Fibroblast of villous mesenchyme (primary cell): ENCODE measurements at regions not wholly inside any gene's neighbourhood (a gene's known extent, or its start where the extent isn't known, plus 50 kb on each side); places are given as distances from the start of the nearest gene placed in this dataset.

Source experiments
- DNase-seq: peaks from one replicate; pipeline ENCODE4 v3.0.0-alpha.2; 2010; ENCODE audit warnings: low read depth
- H3K4me3 ChIP-seq: 2 replicates; pipeline ENCODE4 v1.5.1; 2011; ENCODE audit warnings: low read depth, mild to moderate bottlenecking, low read length
- TF ChIP-seq, protein P1 (sequence below): IDR thresholded peaks from 2 replicates; pipeline ENCODE4 v1.5.1; 2012; ENCODE audit warnings: low read depth, mild to moderate bottlenecking, low read length; ENCODE audit not compliant: insufficient read depth

DNA sequence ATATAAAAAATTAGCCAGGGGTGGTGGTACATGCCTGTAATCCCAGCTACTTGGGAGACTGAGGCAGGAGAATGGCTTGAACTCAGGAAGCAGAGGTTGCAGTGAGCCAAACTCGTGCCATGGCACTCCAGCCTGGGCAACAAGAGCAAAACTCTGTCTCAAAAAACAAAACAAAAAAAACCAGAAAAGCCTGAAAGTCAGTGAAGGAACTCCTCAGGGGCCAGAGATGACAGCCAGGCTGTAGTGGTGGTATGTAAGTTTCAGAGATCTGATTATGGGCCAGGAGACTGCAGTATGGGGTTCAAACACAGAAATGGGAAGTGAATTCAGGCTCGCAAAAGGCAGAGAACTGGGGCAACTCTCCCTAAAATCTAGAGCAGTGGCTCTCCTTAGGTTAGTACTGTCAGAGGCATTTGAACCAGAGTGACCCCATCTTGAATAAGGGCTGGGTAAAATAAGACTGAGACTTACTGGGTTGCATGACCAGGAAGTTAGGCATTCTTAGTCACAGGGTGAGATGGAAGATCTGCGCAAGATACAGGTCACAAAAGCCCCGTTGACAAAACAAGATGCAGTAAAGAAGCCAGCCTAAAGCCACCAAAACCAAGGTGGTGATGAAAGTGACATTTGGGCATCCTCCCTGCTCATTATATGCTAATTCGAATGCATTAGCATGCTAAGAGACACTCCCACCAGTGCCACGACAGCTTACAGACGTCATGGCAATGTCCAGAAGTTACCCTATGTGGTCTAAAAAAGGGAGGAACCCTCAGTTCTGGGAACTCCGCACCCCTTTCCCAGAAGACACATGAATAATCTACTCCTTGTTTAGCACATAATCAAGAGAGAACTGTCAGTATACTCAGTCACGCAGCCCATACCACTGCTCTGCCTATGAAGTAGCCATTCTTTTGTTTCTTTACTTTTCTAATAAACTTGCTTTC is 120.2 kb upstream of the XYLT1 start:
- no peak for DNase-seq
- H3K4me3 ChIP-seq: no peak overlapping the region
- TF ChIP-seq, protein P1, sequence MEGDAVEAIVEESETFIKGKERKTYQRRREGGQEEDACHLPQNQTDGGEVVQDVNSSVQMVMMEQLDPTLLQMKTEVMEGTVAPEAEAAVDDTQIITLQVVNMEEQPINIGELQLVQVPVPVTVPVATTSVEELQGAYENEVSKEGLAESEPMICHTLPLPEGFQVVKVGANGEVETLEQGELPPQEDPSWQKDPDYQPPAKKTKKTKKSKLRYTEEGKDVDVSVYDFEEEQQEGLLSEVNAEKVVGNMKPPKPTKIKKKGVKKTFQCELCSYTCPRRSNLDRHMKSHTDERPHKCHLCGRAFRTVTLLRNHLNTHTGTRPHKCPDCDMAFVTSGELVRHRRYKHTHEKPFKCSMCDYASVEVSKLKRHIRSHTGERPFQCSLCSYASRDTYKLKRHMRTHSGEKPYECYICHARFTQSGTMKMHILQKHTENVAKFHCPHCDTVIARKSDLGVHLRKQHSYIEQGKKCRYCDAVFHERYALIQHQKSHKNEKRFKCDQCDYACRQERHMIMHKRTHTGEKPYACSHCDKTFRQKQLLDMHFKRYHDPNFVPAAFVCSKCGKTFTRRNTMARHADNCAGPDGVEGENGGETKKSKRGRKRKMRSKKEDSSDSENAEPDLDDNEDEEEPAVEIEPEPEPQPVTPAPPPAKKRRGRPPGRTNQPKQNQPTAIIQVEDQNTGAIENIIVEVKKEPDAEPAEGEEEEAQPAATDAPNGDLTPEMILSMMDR: no peak

DNA sequence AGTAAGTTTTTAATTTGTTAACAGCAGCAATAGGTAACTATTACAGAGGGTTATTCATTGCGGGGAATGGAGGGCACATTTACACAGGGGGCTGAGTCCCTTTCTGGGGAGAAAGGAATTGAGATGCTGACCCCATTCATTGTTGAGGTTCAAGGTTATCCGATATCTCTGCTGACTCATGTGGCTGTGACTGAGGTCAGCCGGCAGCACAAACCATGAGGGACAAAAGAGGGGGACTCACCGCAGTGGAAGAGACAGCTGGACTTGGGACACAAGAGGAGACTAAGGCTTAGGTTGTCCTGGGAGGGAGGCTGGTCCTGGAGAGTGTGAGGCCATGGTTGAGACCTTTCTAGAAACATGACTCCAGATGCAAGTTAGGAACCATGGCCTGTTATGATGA is 119.1 kb upstream of the XYLT1 start:
- DNase-seq: no peak
- H3K4me3 ChIP-seq: no peak overlapping the region
- TF ChIP-seq, protein P1: no peak

- no peak for DNase-seq
- no peak overlapping the region for H3K4me3 ChIP-seq
- TF ChIP-seq, protein P1: no peak
These were observed 114.8 kb upstream of the XYLT1 start for GRCh38 chr16:17585449-17586074.

DNA sequence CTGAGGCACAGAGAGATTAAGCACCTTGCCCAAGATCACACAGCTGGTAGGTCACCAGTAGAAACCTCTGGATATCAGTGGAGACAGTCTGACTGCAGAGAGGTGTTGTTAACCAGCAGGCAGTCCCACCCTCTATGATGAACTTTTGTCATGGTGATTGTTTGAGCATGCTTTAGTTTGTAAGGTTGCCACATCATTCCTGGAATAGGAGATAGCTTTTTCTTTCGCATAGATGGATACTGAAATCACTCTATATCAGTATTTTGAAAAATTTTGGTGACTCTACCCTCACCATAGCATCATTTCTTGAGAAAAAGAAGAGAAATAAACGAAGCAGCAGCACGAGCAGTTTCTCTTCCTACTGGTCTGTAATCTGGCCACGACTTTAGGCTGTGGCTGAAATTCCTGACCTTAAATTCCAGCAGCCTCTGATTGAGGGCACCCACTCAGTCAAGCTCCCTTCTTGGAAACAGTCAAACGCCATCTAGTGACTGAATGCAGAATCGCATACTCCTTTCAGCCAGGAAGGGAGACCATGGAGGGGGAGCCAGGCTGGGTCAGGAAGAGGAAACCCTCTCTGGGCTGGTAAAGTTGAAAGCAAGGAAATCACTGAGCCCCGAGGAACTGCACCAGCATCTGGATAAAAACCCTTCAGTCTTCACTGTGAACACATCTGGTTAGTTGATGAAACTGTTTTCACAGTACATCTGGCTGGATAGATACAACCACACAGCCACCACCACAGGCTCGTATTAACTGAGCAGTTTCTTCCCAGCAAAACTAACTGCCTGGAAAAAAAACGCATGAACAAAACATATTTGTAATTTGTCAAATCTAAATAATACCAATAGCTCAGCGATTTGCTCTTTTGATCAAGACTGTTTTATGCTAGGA is 108.5 kb upstream of the XYLT1 start:
- TF ChIP-seq, protein P1: peak; percentile 95
- H3K4me3 ChIP-seq: no peak overlapping the region
- peak; percentile 86 for DNase-seq

DNA sequence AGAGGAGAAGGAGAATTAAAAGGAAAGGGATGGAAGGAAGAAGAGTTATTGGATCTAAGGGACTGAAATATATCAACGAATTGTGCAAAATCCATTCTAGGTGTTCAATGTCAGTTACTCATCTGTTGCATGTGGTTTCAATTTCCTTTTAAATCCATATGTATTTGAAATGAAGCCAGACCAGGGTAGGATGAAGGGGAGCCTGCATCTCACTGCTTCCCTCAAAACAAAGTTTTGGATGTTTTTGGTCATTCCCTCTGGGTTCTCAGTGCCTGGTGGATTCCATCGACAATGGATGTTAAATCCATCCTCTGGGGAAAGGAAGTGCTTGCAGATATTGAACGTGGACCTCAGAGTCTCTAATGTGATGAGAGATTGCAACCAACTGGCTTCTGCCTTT is 103.5 kb upstream of the XYLT1 start:
- DNase-seq: no peak
- TF ChIP-seq, protein P1: no peak
- no peak overlapping the region for H3K4me3 ChIP-seq

- no peak for DNase-seq
- TF ChIP-seq, protein P1: no peak
- no peak overlapping the region for H3K4me3 ChIP-seq
These were observed 101.4 kb upstream of the XYLT1 start for GRCh38 chr16:17572145-17572544.
